GM12878 (cell line): ENCODE measurements at regions not wholly inside any gene's neighbourhood (a gene's known extent, or its start where the extent isn't known, plus 50 kb on each side); places are given as distances from the start of the nearest gene placed in this dataset.

Experiments
- ATAC-seq: fragments of 200-7000 bp; cut with Tn5 transposase; 3 replicates; pipeline ENCODE4 v1.9.1; 2020; ENCODE audit warnings: mild to moderate bottlenecking, moderate library complexity
- BruUV-seq: library from RNA; stranded (reverse); fragments of 400-500 nt; replicated peaks from 2 replicates; lab custom pipeline; 2021; lab: Mats Ljungman, UMichigan
- CTCF ChIA-PET: fragments of 300-600 bp; sonication (Branson Sonifier 250); formaldehyde crosslinking; extraction: SDS; loops from one replicate; lab custom pipeline; 2021; ENCODE audit warnings: inconsistent platforms; lab: Yijun Ruan, JAX
- POLR2A ChIA-PET: fragments of 350-600 bp; formaldehyde crosslinking; extraction: SDS; loops from one replicate; lab custom pipeline; 2021; ENCODE audit warnings: inconsistent platforms; lab: Charles Lee
- RAD21 ChIA-PET: fragments of 300-600 bp; sonication (Branson Sonifier 250); formaldehyde crosslinking; loops from one replicate; lab custom pipeline; 2023; ENCODE audit warnings: antibody characterized with exemption; ENCODE audit not compliant: unreplicated experiment; lab: Charles Lee
- SMC1A ChIA-PET: fragments of 300-600 bp; sonication (Branson Sonifier 250); formaldehyde crosslinking; loops from one replicate; lab custom pipeline; 2023; ENCODE audit not compliant: unreplicated experiment, uncharacterized antibody; lab: Charles Lee
- DNase-seq: peaks from one replicate; pipeline ENCODE4 v3.0.0-alpha.2; 2011; ENCODE audit warnings: low read depth, low spot score
- FAIRE-seq: peaks from 3 replicates; lab custom pipeline; 2011; peaks lifted over from hg19 to GRCh38; lab: Jason Lieb, UNC
- H2AFZ ChIP-seq: 2 replicates; pipeline ENCODE4 v1.6.0; 2011; ENCODE audit warnings: low read depth, low read length, control low read depth; ENCODE audit not compliant: control insufficient read depth
- H3K27ac ChIP-seq: 2 replicates; pipeline ENCODE4 v1.5.1; 2011; ENCODE audit warnings: control low read depth; ENCODE audit not compliant: control insufficient read depth, insufficient read depth
- H3K27me3 ChIP-seq, 2 experiments: replicated peaks in 1 of 2; 2 replicates each; pipeline versions ENCODE4 v1.6.0 to v1.6.1; 2011; ENCODE audit warnings: low read length in 1 of 2; ENCODE audit not compliant: control insufficient read depth in 2 of 2, insufficient read depth in 2 of 2
- H3K36me3 ChIP-seq, 2 experiments: 2 replicates each; pipeline ENCODE4 v1.5.1; 2011; ENCODE audit warnings: low read length in 1 of 2; ENCODE audit not compliant: control insufficient read depth in 2 of 2, insufficient read depth in 2 of 2
- H3K4me1 ChIP-seq: 2 replicates; pipeline ENCODE4 v1.6.1; 2011; ENCODE audit warnings: mild to moderate bottlenecking, low read length, moderate library complexity, mixed read lengths; ENCODE audit not compliant: control insufficient read depth, insufficient read depth
- H3K4me2 ChIP-seq: 2 replicates; pipeline ENCODE4 v1.6.0; 2011; ENCODE audit warnings: control low read depth; ENCODE audit not compliant: control insufficient read depth, insufficient read depth
- H3K4me3 ChIP-seq: fragments of 200-600 bp; sonication (generic); 2 replicates; pipeline ENCODE4 v1.5.1; 2016
- H3K79me2 ChIP-seq: 2 replicates; pipeline ENCODE4 v1.6.0; 2011; ENCODE audit warnings: low read length; ENCODE audit not compliant: control insufficient read depth, insufficient read depth
- H3K9ac ChIP-seq: 2 replicates; pipeline ENCODE4 v1.8.0; 2011; ENCODE audit warnings: low read length, control low read depth, mixed read lengths; ENCODE audit not compliant: control insufficient read depth, insufficient read depth
- H3K9me3 ChIP-seq: replicated peaks from 3 replicates; pipeline ENCODE4 v1.5.1; 2011; ENCODE audit warnings: mild to moderate bottlenecking, low read length; ENCODE audit not compliant: control insufficient read depth, insufficient read depth
- H4K20me1 ChIP-seq: 2 replicates; pipeline ENCODE4 v1.6.0; 2011; ENCODE audit not compliant: control insufficient read depth, insufficient read depth
- BRCA1 ChIP-seq: IDR thresholded peaks from 2 replicates; pipeline ENCODE4 v1.6.1; 2011; ENCODE audit warnings: low read depth, low read length, improper control_type of control experiment
- CREB1 ChIP-seq: IDR thresholded peaks from 2 replicates; pipeline ENCODE4 v1.6.1; 2012; ENCODE audit warnings: low read depth, mild to moderate bottlenecking, inconsistent platforms
- EED ChIP-seq: sonication (generic); IDR thresholded peaks from 2 replicates; pipeline ENCODE4 v1.6.1; 2016; ENCODE audit warnings: antibody characterized with exemption, low read depth
- HCFC1 ChIP-seq: fragments of 150-350 bp; IDR thresholded peaks from 2 replicates; pipeline ENCODE4 v1.6.1; 2014; ENCODE audit warnings: low read length
- KAT2A ChIP-seq: conservative IDR thresholded peaks from 2 replicates; pipeline ENCODE4 v1.6.1; 2011; ENCODE audit warnings: low read depth, low read length; ENCODE audit not compliant: control insufficient read depth
- MEF2A ChIP-seq: IDR thresholded peaks from 2 replicates; pipeline ENCODE4 v1.6.1; 2011; ENCODE audit warnings: low read depth, mild to moderate bottlenecking, low read length, moderate library complexity; ENCODE audit not compliant: insufficient read depth
- NR2C2 ChIP-seq: IDR thresholded peaks from 2 replicates; pipeline ENCODE4 v1.6.1; 2011; ENCODE audit warnings: borderline replicate concordance, low read depth; ENCODE audit not compliant: control insufficient read depth, insufficient read length
- POU2F2 ChIP-seq: IDR thresholded peaks from 3 replicates; pipeline ENCODE4 v1.6.1; 2011; ENCODE audit warnings: low read depth, mild to moderate bottlenecking, low read length, borderline replicate concordance
- SP1 ChIP-seq: IDR thresholded peaks from one replicate; pipeline ENCODE4 v1.6.1; 2011; ENCODE audit warnings: low read depth, low read length
- SUZ12 ChIP-seq: fragments of 200-600 bp; sonication (generic); IDR thresholded peaks from one replicate; pipeline ENCODE4 v1.6.1; 2018; ENCODE audit warnings: antibody characterized with exemption, mild to moderate bottlenecking; ENCODE audit not compliant: unreplicated experiment
- TCF3 ChIP-seq: IDR thresholded peaks from 2 replicates; pipeline ENCODE4 v1.6.1; 2012; ENCODE audit warnings: low read depth, mild to moderate bottlenecking, low read length, borderline replicate concordance; ENCODE audit not compliant: insufficient read depth
- ZBED1 ChIP-seq: IDR thresholded peaks from 2 replicates; pipeline ENCODE4 v1.6.1; 2016; ENCODE audit warnings: borderline replicate concordance
- ZNF274 ChIP-seq: IDR thresholded peaks from one replicate; pipeline ENCODE4 v1.8.0; 2011; ENCODE audit not compliant: insufficient read length, insufficient read depth
- ZNF622 ChIP-seq: fragments of 450-650 bp; IDR thresholded peaks from 2 replicates; pipeline ENCODE4 v1.6.1; 2017; ENCODE audit warnings: mild to moderate bottlenecking, inconsistent platforms
- WGBS: methylation state at CpG from one replicate; pipeline ENCODE4 v1.1.6; 2016; ENCODE audit warnings: low lambda C conversion rate; ENCODE audit not compliant: insufficient replicate concordance, insufficient coverage; ENCODE audit errors: missing lambda C conversion rate; 5-methylcytosine and 5-hydroxymethylcytosine counted together
- in situ Hi-C: fragments of 300-500 bp; cut with MboI; formaldehyde crosslinking; loops from 9 replicates; pipeline ENCODE4 v1.14.3; 2018; ENCODE audit warnings: mixed read lengths
- intact Hi-C: fragments of 100-400 bp; cut with micrococcal nuclease; formaldehyde crosslinking; loops from one replicate; pipeline ENCODE4 v1.14.2; 2022; ENCODE audit not compliant: unreplicated experiment
- TF ChIP-seq, protein P1 (sequence below): fragments of 450-650 bp; IDR thresholded peaks from 2 replicates; pipeline ENCODE4 v1.6.1; 2017; ENCODE audit warnings: low read depth, mild to moderate bottlenecking, moderate library complexity
- TF ChIP-seq, protein P2 (sequence below): IDR thresholded peaks from 2 replicates; pipeline ENCODE4 v1.6.1; 2012; ENCODE audit warnings: mild to moderate bottlenecking, low read depth, low read length
- TF ChIP-seq, protein P3 (sequence below): fragments of 450-650 bp; IDR thresholded peaks from 2 replicates; pipeline ENCODE4 v1.6.1; 2017; ENCODE audit warnings: mild to moderate bottlenecking

DNA sequence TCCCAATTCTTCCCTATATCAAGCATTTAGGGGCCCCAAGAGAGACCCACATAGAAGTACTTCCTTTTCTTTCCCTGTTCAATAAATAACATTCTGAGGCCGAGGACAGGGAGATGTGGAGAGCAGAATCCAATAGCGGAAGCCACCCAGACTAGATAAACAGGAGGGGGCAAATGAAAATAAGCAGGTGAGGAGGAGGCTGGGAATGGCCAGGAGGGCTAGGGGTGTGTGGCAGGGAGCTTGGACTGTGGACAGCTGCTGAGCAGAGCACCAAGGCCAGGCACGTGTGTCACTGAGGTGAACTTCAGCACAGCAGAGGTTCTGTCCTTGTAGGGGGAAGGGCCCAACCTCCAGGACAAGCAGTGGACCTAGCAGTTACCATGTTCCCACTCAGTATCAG lies 339.2 kb downstream of the FOXA2 start:
- Histone ChIP-seq H3K27me3 (no peaks in the 10 kb centered on the region), H4K20me1 (no peaks in the 10 kb centered on the region), H3K9me3 (no peaks in the 10 kb centered on the region; the same call in 2 of the 3 replicates), H2AFZ (no peak overlapping the region), H3K4me1 (no peaks in the 10 kb centered on the region), H3K36me3 (no peaks in the 10 kb centered on the region), H3K4me2 (no peak overlapping the region), H3K9ac (no peak overlapping the region), H3K27ac (no peak overlapping the region), H3K79me2 (no peaks in the 10 kb centered on the region), H3K4me3 (no peak overlapping the region)
- in situ Hi-C loops (no loop called here), intact Hi-C loops (loop anchor here (5.0 kb wide), 1 partner anchor 523 kb away; no protein-coding TSS in a partner anchor)
- ChIA-PET CTCF (interaction anchor here (1.0 to 1.7 kb wide), 3 partner anchors 8 to 526 kb away, joined by 3 to 4 read pairs (median 4); no protein-coding TSS in a partner anchor), SMC1A (interaction anchor here (1.5 kb wide), 1 partner anchor 18 kb away, joined by 3 read pairs; no protein-coding TSS in a partner anchor), RAD21 (no interaction called here), POLR2A (no interaction called here)
- 51% methylated on average over 2 of the region's 3 CpGs for WGBS
- DNase-seq (no peak), FAIRE-seq (no peak), ATAC-seq (no peak)
- TF ChIP-seq ZBED1 (no peak), HCFC1 (no peak), BRCA1 (no peak), MEF2A (no peak), ZNF274 (no peak), SP1 (no peak), POU2F2 (no peak), SUZ12 (no peak), TCF3 (no peak), EED (no peak), KAT2A (no peak), NR2C2 (no peak), ZNF622 (no peak), CREB1 (no peak)
- TF ChIP-seq, protein P1, sequence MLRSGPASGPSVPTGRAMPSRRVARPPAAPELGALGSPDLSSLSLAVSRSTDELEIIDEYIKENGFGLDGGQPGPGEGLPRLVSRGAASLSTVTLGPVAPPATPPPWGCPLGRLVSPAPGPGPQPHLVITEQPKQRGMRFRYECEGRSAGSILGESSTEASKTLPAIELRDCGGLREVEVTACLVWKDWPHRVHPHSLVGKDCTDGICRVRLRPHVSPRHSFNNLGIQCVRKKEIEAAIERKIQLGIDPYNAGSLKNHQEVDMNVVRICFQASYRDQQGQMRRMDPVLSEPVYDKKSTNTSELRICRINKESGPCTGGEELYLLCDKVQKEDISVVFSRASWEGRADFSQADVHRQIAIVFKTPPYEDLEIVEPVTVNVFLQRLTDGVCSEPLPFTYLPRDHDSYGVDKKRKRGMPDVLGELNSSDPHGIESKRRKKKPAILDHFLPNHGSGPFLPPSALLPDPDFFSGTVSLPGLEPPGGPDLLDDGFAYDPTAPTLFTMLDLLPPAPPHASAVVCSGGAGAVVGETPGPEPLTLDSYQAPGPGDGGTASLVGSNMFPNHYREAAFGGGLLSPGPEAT = no peak
- TF ChIP-seq, protein P2, sequence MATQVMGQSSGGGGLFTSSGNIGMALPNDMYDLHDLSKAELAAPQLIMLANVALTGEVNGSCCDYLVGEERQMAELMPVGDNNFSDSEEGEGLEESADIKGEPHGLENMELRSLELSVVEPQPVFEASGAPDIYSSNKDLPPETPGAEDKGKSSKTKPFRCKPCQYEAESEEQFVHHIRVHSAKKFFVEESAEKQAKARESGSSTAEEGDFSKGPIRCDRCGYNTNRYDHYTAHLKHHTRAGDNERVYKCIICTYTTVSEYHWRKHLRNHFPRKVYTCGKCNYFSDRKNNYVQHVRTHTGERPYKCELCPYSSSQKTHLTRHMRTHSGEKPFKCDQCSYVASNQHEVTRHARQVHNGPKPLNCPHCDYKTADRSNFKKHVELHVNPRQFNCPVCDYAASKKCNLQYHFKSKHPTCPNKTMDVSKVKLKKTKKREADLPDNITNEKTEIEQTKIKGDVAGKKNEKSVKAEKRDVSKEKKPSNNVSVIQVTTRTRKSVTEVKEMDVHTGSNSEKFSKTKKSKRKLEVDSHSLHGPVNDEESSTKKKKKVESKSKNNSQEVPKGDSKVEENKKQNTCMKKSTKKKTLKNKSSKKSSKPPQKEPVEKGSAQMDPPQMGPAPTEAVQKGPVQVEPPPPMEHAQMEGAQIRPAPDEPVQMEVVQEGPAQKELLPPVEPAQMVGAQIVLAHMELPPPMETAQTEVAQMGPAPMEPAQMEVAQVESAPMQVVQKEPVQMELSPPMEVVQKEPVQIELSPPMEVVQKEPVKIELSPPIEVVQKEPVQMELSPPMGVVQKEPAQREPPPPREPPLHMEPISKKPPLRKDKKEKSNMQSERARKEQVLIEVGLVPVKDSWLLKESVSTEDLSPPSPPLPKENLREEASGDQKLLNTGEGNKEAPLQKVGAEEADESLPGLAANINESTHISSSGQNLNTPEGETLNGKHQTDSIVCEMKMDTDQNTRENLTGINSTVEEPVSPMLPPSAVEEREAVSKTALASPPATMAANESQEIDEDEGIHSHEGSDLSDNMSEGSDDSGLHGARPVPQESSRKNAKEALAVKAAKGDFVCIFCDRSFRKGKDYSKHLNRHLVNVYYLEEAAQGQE = no peak
- TF ChIP-seq, protein P3, sequence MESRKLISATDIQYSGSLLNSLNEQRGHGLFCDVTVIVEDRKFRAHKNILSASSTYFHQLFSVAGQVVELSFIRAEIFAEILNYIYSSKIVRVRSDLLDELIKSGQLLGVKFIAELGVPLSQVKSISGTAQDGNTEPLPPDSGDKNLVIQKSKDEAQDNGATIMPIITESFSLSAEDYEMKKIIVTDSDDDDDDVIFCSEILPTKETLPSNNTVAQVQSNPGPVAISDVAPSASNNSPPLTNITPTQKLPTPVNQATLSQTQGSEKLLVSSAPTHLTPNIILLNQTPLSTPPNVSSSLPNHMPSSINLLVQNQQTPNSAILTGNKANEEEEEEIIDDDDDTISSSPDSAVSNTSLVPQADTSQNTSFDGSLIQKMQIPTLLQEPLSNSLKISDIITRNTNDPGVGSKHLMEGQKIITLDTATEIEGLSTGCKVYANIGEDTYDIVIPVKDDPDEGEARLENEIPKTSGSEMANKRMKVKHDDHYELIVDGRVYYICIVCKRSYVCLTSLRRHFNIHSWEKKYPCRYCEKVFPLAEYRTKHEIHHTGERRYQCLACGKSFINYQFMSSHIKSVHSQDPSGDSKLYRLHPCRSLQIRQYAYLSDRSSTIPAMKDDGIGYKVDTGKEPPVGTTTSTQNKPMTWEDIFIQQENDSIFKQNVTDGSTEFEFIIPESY = no peak
- BruUV-seq = no TSS peak
